ENCODE measurements at regions not wholly inside any gene's neighbourhood (a gene's known extent, or its start where the extent isn't known, plus 50 kb on each side); places are given as distances from the start of the nearest gene placed in this dataset.

DNA sequence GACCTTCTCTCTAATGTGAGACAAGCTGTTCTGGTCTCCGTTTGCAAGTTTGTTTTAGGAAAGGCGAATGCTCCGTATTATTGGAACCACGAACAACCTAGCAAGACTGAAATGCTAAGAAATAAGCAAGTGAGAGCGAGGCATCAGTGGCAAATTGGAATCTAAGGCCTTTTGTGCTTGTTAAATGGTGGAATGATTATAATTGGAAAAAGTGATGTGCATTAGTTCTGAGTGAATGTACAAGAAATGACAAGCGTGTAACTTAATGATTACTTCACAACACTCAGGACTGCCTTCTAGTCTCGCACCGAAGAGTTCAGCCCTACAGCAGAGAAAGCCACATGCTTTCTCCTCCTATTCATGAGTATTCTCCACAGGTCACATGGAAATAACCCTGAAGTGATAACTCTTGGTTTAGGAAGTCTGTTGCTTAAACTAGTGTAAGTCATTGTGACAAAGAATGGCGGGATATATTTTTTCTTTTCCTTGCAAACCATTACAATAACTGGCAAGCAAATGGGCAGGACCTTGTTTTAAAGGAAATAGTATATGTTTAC lies 392.2 kb upstream of the FIGN start:
- DNase-seq: no peak
- TF ChIP-seq GATA1 (IDR thresholded peaks at IDR 0.05; ENCODE audit: low read depth, low read length): no peak
- no peak for TF ChIP-seq POLR2A (IDR thresholded peaks at IDR 0.05; ENCODE audit: low read length)

DNA sequence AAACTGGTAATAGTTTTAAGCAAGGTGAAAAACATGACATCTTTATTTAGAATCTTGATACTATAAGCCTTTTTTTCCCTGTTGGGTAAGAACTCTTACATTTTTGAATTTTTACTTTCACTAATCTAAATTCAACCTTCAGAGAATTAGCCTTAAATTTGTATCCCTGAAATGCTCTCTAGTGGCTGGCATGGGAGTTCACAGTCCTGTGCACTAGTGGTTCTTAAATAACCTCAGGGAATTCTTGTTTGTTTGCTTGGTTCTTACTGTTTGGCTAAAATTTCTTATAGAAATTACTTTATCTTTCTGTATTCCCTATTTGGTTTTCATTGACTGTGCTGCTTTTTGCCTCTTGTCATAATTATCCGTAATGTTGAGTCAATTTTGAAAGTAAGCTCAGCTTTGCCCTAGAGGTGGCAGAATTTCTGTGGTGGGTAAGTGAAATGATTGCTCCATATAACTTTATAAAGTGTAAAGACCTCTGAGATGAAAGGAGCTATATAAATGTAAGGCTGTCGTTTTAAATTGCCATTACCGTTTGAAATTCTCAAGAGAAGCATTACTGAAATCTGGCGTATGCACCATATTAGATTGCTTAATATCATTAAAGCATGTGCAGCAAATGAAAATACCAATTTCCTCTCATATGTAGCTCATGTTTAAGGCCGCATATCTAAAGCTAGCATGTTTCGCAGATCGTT lies 391.3 kb upstream of the FIGN start:
- DNase-seq: no peak
- TF ChIP-seq GATA1 (IDR thresholded peaks at IDR 0.05; ENCODE audit: low read depth, low read length): no peak
- TF ChIP-seq POLR2A (IDR thresholded peaks at IDR 0.05; ENCODE audit: low read length): no peak

DNA sequence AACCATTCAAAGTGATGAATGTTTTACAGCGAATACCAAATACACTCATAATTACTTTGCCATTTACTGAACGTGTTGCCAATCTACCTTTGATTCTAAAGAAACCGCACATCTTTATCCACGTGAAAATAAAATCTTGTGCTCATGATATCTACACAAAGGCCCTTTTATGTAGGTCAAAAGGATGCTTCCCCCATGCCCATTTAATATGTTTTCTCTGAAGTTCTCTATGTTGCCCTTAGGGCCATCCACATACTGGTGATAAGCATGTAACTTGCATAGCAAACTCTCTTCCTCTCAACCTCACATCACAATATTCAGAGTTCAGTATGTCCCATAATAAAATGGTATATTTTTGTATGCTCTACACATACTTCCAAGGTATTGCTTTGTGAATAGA lies 380.0 kb upstream of the FIGN start:
- DNase-seq: no peak
- TF ChIP-seq POLR2A (IDR thresholded peaks at IDR 0.05; ENCODE audit: low read length): no peak
- TF ChIP-seq GATA1 (IDR thresholded peaks at IDR 0.05; ENCODE audit: low read depth, low read length): no peak

DNA sequence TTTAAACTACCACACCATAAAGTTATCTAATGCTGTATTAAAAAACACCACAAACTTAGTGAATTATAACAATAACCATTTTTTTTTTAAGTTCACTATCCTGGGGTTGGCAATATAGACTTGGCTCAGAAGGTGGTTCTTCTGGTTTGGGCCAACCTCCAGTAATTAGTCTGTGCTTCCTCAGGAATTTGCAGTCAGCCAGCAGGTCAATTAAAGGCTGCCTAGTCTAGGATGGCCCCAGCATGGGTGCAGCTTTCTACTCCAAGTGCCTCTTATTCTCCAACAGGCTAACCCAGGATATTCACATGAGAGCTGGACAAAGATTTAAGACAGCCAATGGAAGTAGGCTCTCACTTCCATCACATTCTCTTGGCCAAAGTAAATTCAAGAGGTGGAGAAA lies 379.1 kb upstream of the FIGN start:
- DNase-seq: no peak
- TF ChIP-seq GATA1 (IDR thresholded peaks at IDR 0.05; ENCODE audit: low read depth, low read length) (no peak), POLR2A (IDR thresholded peaks at IDR 0.05; ENCODE audit: low read length) (no peak)

DNA sequence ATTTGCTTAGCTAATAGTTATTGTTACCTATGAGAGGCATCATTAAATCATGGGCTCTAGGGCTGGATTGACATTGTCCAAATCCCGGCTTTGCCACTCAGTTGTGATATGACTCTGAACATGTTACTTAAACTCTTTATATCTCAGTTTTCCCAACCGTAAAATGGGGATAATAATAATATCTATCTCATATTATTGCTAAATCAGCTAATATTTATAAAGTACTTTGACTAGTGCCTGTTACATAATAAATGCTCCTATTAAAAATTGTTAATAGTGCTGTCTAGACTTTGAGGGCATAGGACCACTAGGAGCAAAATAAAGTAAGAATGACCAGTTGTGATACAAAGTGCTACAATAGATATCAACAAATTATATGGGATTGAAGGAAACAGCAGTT lies 376.3 kb upstream of the FIGN start:
- no peak for TF ChIP-seq GATA1 (IDR thresholded peaks at IDR 0.05; ENCODE audit: low read depth, low read length)
- no peak for TF ChIP-seq POLR2A (IDR thresholded peaks at IDR 0.05; ENCODE audit: low read length)
- no peak for DNase-seq

DNA sequence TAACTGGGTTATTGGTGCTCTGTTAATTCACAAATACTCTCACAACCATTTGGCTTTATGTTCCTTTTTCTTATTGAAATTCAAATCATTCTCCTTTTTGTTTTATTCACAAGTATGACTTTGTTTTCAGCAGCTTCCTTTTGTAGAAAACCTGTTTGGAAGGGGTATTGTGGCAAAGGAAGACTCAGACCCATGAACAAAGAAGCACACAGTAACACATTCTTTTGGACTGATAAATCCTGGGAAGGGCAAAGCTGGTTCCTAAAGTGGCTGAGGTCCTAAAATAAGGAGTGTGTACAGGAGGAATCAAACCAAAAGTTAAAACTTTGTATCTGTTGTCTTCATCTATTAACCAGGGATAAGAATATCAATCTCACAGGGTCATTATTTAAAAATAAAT lies 374.7 kb upstream of the FIGN start:
- DNase-seq: no peak
- TF ChIP-seq GATA1 (IDR thresholded peaks at IDR 0.05; ENCODE audit: low read depth, low read length) (no peak), POLR2A (IDR thresholded peaks at IDR 0.05; ENCODE audit: low read length) (no peak)

DNA sequence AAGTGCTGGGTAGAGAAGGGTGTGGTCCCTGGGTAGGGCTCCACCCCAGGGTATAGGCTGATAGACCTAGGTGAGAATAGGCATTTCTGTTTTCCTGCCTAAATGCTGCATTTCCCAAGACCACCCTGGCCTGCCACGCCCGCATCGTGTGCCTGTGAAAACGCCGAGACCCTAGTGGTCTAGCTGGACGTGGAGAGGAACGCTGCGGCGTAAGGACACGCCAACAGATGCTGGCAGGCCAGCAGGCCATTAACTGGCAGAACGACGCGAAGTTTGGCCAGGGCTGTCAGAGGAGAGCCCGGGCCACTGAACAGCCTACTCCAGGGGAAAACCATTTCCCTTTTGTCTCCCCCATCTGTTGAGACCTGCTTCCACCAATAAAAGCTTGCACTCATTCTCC lies 373.2 kb upstream of the FIGN start:
- no peak for DNase-seq
- TF ChIP-seq POLR2A (IDR thresholded peaks at IDR 0.05; ENCODE audit: low read length) (no peak), GATA1 (IDR thresholded peaks at IDR 0.05; ENCODE audit: low read depth, low read length) (no peak)

DNA sequence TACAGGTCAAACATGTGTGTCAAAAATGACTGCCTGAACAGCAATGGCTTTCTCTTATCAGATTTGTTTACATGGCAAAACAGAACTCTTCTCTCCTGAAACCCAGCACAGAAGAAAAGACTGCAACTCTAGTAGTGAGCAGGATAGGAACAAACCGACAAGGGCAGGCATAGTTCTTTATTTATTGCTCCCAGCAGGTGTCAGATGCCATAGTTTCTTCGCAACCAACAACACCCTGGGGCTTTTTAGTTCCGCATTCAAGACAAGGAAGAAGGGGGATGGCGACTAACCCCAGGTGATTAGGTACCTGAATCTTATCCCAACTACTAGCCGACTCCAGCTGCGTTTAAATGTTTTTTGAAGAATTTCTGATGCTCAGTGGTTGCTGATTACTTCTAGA lies 367.5 kb upstream of the FIGN start:
- no peak for DNase-seq
- TF ChIP-seq GATA1 (IDR thresholded peaks at IDR 0.05; ENCODE audit: low read depth, low read length) (no peak), POLR2A (IDR thresholded peaks at IDR 0.05; ENCODE audit: low read length) (no peak)

DNA sequence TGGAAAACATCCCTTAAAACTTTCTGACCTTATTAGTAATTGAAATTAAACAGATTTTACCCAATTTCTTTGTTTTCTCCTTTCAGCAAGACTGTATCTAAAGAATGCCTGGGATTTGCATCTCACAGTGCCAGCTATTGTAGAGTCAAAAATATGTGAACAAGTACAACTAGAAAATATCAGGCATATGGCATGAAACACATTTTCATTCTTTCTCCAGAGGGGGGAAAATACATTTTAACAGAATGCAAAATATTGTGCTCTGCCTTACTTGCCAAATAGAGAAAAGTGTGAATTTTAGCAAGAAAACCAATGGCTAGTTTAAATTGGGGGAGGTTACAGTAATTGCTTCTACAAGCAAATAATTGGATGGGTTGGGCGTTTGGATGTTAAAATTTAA lies 366.6 kb upstream of the FIGN start:
- DNase-seq: no peak

DNA sequence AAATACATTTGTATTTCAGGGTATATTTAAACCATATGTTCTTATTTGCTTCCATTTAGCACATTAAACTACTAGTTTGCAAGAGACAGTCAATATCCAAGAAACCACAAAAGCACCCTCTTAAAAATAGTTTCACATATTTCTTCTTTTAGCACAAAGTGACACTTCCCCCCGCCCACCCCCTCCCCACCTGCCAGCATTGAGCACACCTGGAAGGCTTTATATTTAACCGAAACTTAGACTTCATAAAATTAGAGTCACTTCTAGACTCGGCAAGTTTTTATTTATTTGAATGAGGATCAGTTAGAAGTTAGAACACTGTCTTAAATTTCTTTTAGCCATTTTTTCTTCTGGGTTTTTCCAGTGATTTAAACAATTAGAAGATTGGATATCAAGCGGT lies 355.9 kb upstream of the FIGN start:
- no peak for TF ChIP-seq POLR2A (IDR thresholded peaks at IDR 0.05; ENCODE audit: low read length)
- TF ChIP-seq GATA1 (IDR thresholded peaks at IDR 0.05; ENCODE audit: low read depth, low read length): no peak
- DNase-seq: no peak

More for the DNA sequence above, 366.6 kb upstream of the FIGN start:
- TF ChIP-seq GATA1 (IDR thresholded peaks at IDR 0.05; ENCODE audit: low read depth, low read length): no peak
- no peak for TF ChIP-seq POLR2A (IDR thresholded peaks at IDR 0.05; ENCODE audit: low read length)

DNA sequence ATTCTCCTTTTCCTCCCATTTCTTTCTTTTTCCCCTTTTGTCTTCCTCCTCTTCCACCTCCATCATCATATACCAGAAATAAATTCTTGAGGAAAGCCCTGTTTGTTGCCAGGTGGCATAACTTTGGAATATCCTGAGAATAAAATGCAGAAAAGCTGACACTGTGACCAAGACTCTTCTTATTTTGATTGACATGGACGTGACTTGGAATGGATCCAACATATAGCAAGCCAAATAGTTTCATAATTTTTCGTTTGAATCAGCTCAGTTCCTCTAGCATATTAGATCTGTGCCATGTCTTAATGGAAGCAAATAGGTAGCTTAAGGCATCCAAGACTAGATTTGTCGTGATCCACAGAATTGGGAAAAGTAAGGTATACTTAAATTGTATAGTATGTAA lies 354.7 kb upstream of the FIGN start:
- TF ChIP-seq GATA1 (IDR thresholded peaks at IDR 0.05; ENCODE audit: low read depth, low read length) (no peak), POLR2A (IDR thresholded peaks at IDR 0.05; ENCODE audit: low read length) (no peak)
- DNase-seq: no peak

DNA sequence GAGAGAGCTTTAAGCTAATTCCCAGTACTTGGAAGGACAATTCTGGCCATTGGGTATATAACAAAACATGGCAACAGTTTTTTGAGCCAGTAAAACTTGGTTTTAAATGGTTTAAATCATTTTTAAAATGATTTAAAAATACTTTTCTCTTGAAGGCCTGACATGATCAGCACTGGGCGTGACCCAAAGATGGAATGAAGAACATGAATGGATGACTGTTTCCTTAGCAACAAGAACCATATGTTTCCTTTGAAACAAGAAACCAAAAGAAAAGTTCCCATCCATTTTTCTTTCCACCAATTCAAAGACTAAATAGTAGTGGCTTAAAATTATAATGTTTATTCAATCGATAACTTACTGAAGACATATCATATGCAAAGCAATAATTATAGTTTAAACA lies 348.3 kb upstream of the FIGN start:
- TF ChIP-seq POLR2A (IDR thresholded peaks at IDR 0.05; ENCODE audit: low read length): no peak
- no peak for TF ChIP-seq GATA1 (IDR thresholded peaks at IDR 0.05; ENCODE audit: low read depth, low read length)
- DNase-seq: no peak

DNA sequence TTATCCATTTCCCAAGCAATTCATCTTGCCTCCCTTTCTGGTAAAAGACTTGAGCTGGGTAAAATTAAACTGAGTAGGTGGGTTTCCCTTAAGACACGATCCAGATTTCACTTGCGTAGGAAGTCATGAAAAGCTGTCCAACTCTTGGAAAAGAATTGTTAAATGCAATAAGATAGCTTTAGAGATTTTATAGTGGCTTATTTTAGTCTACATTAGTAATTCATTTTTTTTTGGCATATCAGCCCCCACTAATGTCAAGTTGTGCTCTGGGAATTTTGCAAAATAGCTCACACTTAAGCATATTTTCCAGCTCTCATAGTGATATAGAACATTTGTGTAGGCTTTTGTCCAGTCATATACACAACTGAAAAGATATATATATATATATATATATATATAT lies 344.7 kb upstream of the FIGN start:
- DNase-seq: no peak
- TF ChIP-seq POLR2A (IDR thresholded peaks at IDR 0.05; ENCODE audit: low read length) (no peak), GATA1 (IDR thresholded peaks at IDR 0.05; ENCODE audit: low read depth, low read length) (no peak)

DNA sequence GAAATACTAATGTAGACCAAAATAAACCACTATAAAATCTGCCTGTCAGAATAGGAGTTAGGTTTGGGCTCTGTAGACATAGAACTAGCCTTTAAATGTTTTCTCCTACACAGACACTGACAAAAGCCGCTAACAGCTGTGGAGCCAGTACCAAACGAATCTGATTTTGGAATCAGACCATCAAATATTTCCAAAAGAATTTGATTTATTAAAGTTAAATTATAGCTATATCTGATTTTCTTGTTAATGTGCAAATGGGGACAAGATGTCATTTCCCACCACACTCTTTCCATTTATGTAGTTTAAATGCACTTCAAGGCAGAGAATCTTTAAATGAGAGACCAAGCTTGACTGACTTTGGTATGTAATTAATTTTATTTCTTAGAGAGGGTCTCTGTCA lies 343.4 kb upstream of the FIGN start:
- DNase-seq: no peak
- TF ChIP-seq GATA1 (IDR thresholded peaks at IDR 0.05; ENCODE audit: low read depth, low read length) (no peak), POLR2A (IDR thresholded peaks at IDR 0.05; ENCODE audit: low read length) (no peak)

DNA sequence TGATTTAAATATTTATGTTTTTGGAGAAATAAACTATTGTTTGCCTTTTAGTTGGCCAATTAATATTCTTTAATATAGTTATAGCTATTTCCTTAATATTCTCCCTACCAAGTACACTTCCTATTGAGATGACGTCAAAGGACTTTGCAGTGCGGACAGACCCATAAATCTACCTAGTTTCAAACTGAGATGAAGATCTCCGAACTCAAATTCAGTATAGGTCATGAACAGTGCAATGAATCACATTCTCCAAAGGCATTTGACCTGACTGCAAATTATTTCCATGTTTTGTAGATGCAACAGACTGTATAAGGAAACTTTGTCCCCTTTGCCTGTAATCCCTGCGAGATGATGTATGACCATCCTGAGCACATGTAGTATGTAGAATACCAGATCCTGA lies 342.6 kb upstream of the FIGN start:
- TF ChIP-seq GATA1 (IDR thresholded peaks at IDR 0.05; ENCODE audit: low read depth, low read length) (no peak), POLR2A (IDR thresholded peaks at IDR 0.05; ENCODE audit: low read length) (no peak)
- DNase-seq: no peak

Measured in erythroblast (primary cell).